ENCODE measurements at regions not wholly inside any gene's neighbourhood (a gene's known extent, or its start where the extent isn't known, plus 50 kb on each side); places are given as distances from the start of the nearest gene placed in this dataset.

GRCh38 chr13:48909056-48909389 lies 66.7 kb upstream of the FNDC3A start:
- no peak overlapping the region for H3K27ac ChIP-seq
- ChIA-PET CTCF (interaction anchor here (0.6 to 0.7 kb wide), 2 partner anchors 321 to 559 kb away, joined by 3 read pairs; no protein-coding TSS in a partner anchor), POLR2A (ENCODE audit: low non-redundant PET) (no interaction called here)
- DNase-seq (ENCODE audit: low spot score) = no peak
- no peak for TF ChIP-seq CTCF (conservative IDR thresholded peaks at IDR 0.05; ENCODE audit: low read depth)

- DNase-seq (ENCODE audit: low spot score) = no peak
- no peak overlapping the region for H3K27ac ChIP-seq
- ChIA-PET POLR2A (ENCODE audit: low non-redundant PET) (no interaction called here), CTCF (no interaction called here)
- TF ChIP-seq CTCF (conservative IDR thresholded peaks at IDR 0.05; ENCODE audit: low read depth) = no peak
These were observed 65.0 kb upstream of the FNDC3A start for GRCh38 chr13:48910686-48911085.

- TF ChIP-seq CTCF (conservative IDR thresholded peaks at IDR 0.05; ENCODE audit: low read depth) = no peak
- no peak for DNase-seq (ENCODE audit: low spot score)
- ChIA-PET POLR2A (ENCODE audit: low non-redundant PET) (no interaction called here), CTCF (no interaction called here)
- H3K27ac ChIP-seq = no peak overlapping the region
These were observed 56.0 kb upstream of the FNDC3A start for GRCh38 chr13:48919751-48920150.

GRCh38 chr13:48920730-48921129 lies 55.0 kb upstream of the FNDC3A start:
- POLR2A ChIA-PET (ENCODE audit: low non-redundant PET) = no interaction called here
- CTCF ChIA-PET = no interaction called here
- TF ChIP-seq CTCF (conservative IDR thresholded peaks at IDR 0.05; ENCODE audit: low read depth) = no peak

GRCh38 chr13:48923376-48923775 lies 52.3 kb upstream of the FNDC3A start:
- CTCF ChIA-PET = interaction anchor here (0.6 kb wide), 1 partner anchor 208 kb away, joined by 3 read pairs; no protein-coding TSS in a partner anchor
- POLR2A ChIA-PET (ENCODE audit: low non-redundant PET) = no interaction called here
- H3K27ac ChIP-seq = no peak overlapping the region
- DNase-seq (ENCODE audit: low spot score) = no peak
- no peak for TF ChIP-seq CTCF (conservative IDR thresholded peaks at IDR 0.05; ENCODE audit: low read depth)

More at GRCh38 chr13:48920730-48921129, 55.0 kb upstream of the FNDC3A start:
- H3K27ac ChIP-seq = no peak overlapping the region
- DNase-seq (ENCODE audit: low spot score) = no peak

GRCh38 chr13:48925001-48925400 lies 50.7 kb upstream of the FNDC3A start:
- no peak overlapping the region for H3K27ac ChIP-seq
- ChIA-PET POLR2A (ENCODE audit: low non-redundant PET) (no interaction called here), CTCF (no interaction called here)
- no peak for TF ChIP-seq CTCF (conservative IDR thresholded peaks at IDR 0.05; ENCODE audit: low read depth)
- DNase-seq (ENCODE audit: low spot score) = no peak
